ENCODE measurements at regions not wholly inside any gene's neighbourhood (a gene's known extent, or its start where the extent isn't known, plus 50 kb on each side); places are given as distances from the start of the nearest gene placed in this dataset.
"Not testable (repeated sequence)": the region's sequence is repeated elsewhere in the genome, so short reads cannot be mapped to it uniquely, and the experiment has no call there.

DNA sequence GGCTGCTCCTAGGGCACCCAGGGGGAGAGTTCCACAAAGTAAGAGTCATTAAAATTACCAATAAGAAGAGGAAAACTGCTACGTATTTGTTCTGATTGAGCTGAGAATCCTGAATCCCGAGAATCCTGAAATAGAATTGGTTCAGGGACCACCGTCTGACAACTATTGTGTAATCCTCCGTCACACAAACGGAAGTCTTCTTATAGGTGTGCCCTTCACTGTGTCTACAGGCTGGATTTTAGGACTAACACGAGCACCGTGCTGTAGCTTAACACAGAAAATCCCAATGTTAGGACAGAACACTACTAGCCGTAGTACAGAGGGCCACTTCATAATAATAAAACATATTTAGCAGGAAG lies 50.6 kb upstream of the RNF182 start:
- no peak for DNase-seq

DNA sequence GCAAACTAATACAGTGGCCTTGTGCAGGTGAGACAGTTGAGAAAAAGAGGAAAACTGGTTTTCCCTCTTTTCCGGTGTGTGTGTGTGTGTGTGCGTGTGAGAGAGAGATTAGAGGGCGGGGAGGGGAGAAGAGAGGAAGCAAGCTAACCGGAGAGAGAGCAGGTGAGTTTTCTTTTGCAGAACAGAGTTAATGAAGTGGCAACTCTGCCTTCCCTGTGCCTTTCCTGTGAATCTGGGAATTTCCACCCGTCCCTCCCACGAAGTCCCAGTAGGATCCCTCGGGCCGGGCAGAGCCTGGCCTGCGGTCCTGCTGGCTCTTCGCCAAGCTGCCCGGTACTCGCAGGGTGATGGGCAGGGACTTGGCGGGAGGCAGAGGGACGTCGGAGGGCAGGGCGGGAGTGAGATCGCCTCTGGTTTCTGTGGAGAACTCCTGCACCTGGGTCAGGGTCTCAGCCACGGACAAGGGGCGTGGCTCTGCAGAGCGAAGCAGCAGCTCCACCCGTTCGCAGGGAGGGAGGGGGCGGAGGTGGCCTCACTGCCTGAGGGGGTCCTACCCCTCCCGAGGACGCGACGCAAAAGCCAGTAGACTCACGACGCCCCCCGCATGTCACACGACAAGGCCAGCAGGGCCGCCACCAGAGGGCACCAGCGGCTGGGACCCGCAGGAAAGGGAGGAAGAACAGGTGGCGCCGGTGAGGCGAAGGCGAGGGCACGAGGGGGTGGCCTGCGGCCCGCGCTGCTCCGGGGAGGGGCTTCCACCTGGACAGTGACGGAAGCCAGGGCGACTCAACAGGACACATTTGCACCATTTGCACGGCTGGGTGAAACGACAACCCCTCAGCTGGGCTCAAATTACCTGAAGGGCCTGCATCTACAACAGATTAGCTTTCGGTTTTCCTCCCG lies 51.2 kb upstream of the RNF182 start:
- DNase-seq: peak; percentile 89

DNA sequence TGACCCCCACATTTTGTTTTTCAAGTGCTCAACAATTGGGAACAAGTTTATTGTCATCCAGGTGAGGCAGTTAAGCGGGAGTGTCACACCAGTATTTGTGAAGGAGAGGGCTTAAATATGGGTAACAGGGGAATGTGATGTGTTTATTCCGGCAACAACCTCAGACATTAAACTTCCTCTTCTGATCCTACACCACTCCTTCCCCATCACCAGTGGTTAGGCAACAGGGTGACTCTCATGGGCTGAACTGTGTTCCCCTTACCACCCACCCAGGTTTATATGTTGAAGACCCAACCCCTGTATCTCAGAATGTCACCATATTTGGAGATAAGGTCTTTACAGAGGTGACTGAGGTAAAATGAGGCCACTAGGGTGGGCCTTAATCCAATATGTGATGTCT lies 52.1 kb upstream of the RNF182 start:
- DNase-seq: no peak

DNA sequence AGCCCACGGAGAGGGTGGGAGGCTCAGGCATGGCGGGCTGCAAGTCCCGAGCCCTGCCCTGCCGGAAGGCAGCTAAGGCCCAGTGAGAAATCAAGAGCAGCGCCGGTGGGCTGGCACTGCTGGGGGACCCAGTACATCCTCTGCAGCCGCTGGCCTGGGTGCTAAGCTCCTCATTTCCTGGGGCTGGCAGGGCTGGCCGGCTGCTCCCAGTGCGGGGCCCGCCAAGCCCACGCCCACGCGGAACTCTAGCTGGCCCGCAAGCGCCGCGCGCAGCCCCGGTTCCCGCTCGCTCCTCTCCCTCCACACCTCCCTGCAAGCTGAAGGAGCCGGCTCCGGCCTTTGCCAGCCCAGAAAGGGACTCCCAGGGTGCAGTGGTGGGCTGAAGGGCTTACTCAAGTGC lies 52.7 kb upstream of the RNF182 start:
- DNase-seq: not testable (repeated sequence)

DNA sequence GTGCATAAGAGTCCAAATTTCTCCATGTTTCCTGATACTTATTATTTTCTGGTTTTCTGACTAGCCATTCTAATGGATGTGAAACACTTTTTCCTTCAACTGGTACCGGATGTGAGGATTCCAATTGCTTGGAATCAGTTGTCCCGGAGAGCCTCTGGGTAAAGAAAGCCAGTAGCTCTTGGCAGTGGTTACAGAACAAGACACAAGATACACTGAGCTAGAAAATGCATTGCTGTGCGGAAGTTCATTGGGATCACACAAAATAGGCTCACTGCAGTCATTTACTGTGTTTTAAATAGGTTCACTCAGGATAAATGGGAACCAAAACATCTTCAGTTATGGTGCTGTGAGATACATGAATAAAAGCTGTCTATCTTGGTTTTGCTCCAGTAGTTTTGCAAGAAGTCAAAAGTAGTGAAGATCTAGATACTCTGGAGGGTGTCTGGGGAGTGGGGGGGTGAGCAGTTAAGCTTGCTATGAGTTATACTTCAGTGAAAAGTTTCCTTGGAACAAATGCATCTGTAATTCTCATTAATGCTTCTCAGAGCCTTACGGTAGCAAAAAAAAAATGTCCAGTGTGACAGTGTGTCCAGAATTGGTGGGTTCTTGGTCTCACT lies 54.4 kb upstream of the RNF182 start:
- no peak for DNase-seq

DNA sequence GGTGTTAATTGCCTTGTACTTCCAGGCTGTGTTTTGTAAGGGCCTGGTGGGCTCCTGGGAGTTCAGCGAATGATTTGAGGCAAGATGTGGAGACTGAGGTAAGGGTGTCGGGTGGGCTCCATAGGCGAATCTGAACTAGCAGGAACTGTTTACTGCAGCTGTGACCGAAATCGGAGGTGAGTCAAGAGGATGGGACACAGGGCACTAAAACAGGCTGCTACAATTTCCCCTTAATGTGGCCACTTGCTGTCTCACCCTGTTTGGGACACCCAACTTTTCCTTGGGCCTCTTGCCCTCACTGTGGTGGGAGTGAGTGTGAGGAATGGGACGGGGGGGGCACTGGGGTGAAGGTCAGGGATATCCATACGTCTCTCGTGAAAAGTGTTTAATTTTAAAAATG lies 53.9 kb upstream of the MCUR1 start:
- DNase-seq: no peak

GRCh38 chr6:13866301-13866700 lies 51.9 kb upstream of the MCUR1 start:
- no peak for DNase-seq

DNA sequence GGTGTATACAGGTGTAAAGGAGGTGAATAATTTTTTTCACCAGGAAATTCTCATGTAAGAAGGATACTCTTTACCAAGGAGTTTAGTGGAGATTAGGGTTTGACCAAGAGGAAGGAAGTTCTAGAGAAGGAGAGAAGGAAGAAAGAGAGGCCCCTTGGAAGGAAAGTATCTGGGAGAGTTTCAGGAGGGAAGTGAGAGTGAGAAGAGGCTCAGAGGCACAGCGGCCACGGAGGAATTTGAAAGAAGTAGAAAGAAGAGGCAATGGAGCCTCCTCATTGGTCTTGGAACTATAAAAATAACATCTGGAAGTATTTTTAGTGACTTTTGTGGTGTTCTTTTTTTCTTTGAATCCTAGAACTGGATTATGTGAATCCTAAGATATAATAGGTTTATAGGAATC lies 50.8 kb upstream of the MCUR1 start:
- no peak for DNase-seq

- DNase-seq: not testable (repeated sequence)
These were observed 50.3 kb upstream of the MCUR1 start for GRCh38 chr6:13864669-13865068.
